ENCODE measurements at regions not wholly inside any gene's neighbourhood (a gene's known extent, or its start where the extent isn't known, plus 50 kb on each side); places are given as distances from the start of the nearest gene placed in this dataset.

DNA sequence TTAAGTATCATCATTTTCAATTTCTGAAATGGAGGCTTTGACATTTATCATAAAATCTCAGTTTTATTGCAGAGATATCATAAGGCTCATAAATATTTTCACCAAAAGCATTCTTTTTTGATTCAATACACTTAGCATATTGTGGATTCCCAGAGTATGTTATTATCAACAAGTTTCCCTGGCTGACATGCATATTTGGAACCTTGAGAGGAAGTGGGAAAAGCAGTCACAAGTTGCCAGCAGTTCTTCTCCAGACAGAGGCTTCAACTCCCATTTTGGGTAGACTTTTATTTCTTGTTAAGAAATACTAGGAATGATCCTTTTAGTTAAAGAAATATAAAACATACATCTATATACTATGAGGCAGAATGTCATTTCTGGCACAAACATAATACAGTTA, 236.5 kb downstream of the ASXL3 start:
- DNase-seq (ENCODE audit: low read depth, low spot score) = no peak

DNA sequence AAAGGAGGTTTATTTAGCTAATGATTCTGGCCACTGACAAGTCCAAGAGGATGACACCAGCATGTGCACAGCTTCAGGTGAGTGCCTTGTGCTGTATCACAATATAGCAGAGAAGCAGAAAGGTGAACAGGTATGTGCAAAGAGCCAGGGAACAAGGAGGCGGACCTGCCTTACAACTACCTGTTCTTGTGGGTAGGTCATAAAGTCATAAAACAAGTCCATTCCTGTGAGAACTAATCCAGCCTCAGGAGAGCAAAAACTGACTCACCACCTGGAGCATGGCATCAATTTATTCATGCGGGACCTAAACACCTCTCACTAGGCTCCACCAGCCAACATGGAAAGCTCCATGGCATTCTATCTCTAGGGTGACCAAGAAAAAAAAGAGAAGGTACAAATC, 234.2 kb downstream of the ASXL3 start:
- ATAC-seq (no peak), DNase-seq (ENCODE audit: low read depth, low spot score) (no peak)
- H3K27ac ChIP-seq (ENCODE audit: low read length) = no peak overlapping the region

More for the DNA sequence above, 236.5 kb downstream of the ASXL3 start:
- BruUV-seq (replicated peaks) = no TSS peak
- ATAC-seq = no peak
- Histone ChIP-seq H3K4me1 (ENCODE audit: control insufficient read depth, insufficient read depth, low read length) (no peaks in the 10 kb centered on the region), H3K36me3 (ENCODE audit: control insufficient read depth, insufficient read depth, low read length) (no peaks in the 10 kb centered on the region), H3K27ac (ENCODE audit: low read length) (no peak overlapping the region), H3K27me3 (ENCODE audit: control insufficient read depth, insufficient read depth, low read length) (no peaks in the 10 kb centered on the region), H3K9me3 (ENCODE audit: control insufficient read depth, insufficient read depth, low read depth, low read length) (no peaks in the 10 kb centered on the region), H3K4me3 (ENCODE audit: low read depth in 2 of 2, low read length in 2 of 2) (no peak overlapping the region)
- intact Hi-C loops (cut with micrococcal nuclease; ENCODE audit: unreplicated experiment) (no loop called here), in situ Hi-C loops (cut with HindIII; ENCODE audit: low pct_unique_long_range_greater_than_20kb, low sequenced_read_pairs) (no loop called here)
- ChIA-PET POLR2A (no interaction called here), CTCF (no interaction called here)
- TF ChIP-seq, protein P1, sequence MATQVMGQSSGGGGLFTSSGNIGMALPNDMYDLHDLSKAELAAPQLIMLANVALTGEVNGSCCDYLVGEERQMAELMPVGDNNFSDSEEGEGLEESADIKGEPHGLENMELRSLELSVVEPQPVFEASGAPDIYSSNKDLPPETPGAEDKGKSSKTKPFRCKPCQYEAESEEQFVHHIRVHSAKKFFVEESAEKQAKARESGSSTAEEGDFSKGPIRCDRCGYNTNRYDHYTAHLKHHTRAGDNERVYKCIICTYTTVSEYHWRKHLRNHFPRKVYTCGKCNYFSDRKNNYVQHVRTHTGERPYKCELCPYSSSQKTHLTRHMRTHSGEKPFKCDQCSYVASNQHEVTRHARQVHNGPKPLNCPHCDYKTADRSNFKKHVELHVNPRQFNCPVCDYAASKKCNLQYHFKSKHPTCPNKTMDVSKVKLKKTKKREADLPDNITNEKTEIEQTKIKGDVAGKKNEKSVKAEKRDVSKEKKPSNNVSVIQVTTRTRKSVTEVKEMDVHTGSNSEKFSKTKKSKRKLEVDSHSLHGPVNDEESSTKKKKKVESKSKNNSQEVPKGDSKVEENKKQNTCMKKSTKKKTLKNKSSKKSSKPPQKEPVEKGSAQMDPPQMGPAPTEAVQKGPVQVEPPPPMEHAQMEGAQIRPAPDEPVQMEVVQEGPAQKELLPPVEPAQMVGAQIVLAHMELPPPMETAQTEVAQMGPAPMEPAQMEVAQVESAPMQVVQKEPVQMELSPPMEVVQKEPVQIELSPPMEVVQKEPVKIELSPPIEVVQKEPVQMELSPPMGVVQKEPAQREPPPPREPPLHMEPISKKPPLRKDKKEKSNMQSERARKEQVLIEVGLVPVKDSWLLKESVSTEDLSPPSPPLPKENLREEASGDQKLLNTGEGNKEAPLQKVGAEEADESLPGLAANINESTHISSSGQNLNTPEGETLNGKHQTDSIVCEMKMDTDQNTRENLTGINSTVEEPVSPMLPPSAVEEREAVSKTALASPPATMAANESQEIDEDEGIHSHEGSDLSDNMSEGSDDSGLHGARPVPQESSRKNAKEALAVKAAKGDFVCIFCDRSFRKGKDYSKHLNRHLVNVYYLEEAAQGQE (IDR thresholded peaks at IDR 0.05; ENCODE audit: insufficient read depth in 1 of 2, low read depth in 2 of 2, low read length in 1 of 2) = no peak
- TF ChIP-seq SIN3A (IDR thresholded peaks at IDR 0.05; ENCODE audit: borderline replicate concordance, insufficient read depth, low read depth, low read length) (no peak), TCF7L2 (IDR thresholded peaks at IDR 0.05; ENCODE audit: low read depth, low read length) (no peak), POLR2AphosphoS5 (IDR thresholded peaks at IDR 0.05; ENCODE audit: low read depth, low read length) (no peak)
- TF ChIP-seq, protein P2, sequence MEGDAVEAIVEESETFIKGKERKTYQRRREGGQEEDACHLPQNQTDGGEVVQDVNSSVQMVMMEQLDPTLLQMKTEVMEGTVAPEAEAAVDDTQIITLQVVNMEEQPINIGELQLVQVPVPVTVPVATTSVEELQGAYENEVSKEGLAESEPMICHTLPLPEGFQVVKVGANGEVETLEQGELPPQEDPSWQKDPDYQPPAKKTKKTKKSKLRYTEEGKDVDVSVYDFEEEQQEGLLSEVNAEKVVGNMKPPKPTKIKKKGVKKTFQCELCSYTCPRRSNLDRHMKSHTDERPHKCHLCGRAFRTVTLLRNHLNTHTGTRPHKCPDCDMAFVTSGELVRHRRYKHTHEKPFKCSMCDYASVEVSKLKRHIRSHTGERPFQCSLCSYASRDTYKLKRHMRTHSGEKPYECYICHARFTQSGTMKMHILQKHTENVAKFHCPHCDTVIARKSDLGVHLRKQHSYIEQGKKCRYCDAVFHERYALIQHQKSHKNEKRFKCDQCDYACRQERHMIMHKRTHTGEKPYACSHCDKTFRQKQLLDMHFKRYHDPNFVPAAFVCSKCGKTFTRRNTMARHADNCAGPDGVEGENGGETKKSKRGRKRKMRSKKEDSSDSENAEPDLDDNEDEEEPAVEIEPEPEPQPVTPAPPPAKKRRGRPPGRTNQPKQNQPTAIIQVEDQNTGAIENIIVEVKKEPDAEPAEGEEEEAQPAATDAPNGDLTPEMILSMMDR (IDR thresholded peaks at IDR 0.05) = no peak

More for the DNA sequence above, 234.2 kb downstream of the ASXL3 start:
- no peak for TF ChIP-seq POLR2AphosphoS5 (IDR thresholded peaks at IDR 0.05; ENCODE audit: low read depth, low read length)
- TF ChIP-seq TCF7L2 (IDR thresholded peaks at IDR 0.05; ENCODE audit: low read depth, low read length) = no peak
- no peak for TF ChIP-seq SIN3A (IDR thresholded peaks at IDR 0.05; ENCODE audit: borderline replicate concordance, insufficient read depth, low read depth, low read length)
- TF ChIP-seq, protein P2 (IDR thresholded peaks at IDR 0.05) = no peak
- TF ChIP-seq, protein P1 (IDR thresholded peaks at IDR 0.05; ENCODE audit: insufficient read depth in 1 of 2, low read depth in 2 of 2, low read length in 1 of 2) = no peak
- ChIA-PET POLR2A (no interaction called here), CTCF (no interaction called here)
- H3K4me3 ChIP-seq (ENCODE audit: low read depth in 2 of 2, low read length in 2 of 2) = no peak overlapping the region
- no peaks in the 10 kb centered on the region for H3K4me1 ChIP-seq (ENCODE audit: control insufficient read depth, insufficient read depth, low read length)
- intact Hi-C loops (cut with micrococcal nuclease; ENCODE audit: unreplicated experiment) (no loop called here), in situ Hi-C loops (cut with HindIII; ENCODE audit: low pct_unique_long_range_greater_than_20kb, low sequenced_read_pairs) (no loop called here)
- H3K27me3 ChIP-seq (ENCODE audit: control insufficient read depth, insufficient read depth, low read length) = no peaks in the 10 kb centered on the region
- H3K36me3 ChIP-seq (ENCODE audit: control insufficient read depth, insufficient read depth, low read length) = no peaks in the 10 kb centered on the region
- BruUV-seq (replicated peaks) = no TSS peak
- no peaks in the 10 kb centered on the region for H3K9me3 ChIP-seq (ENCODE audit: control insufficient read depth, insufficient read depth, low read depth, low read length)
